ENCODE measurements at regions not wholly inside any gene's neighbourhood (a gene's known extent, or its start where the extent isn't known, plus 50 kb on each side); places are given as distances from the start of the nearest gene placed in this dataset.
A peak's percentile ranks its signal among the peaks of the same experiment; 100 is the strongest.

GRCh38 chrX:68928401-68928800 is 99.6 kb downstream of the EFNB1 start:
- no peak for DNase-seq

GRCh38 chrX:68927178-68927577 is 98.4 kb downstream of the EFNB1 start:
- DNase-seq = no peak

- no peak for DNase-seq
Observed at GRCh38 chrX:68923147-68923546, 94.3 kb downstream of the EFNB1 start.

- peak in 1 of 3 donors; percentile 45 for DNase-seq
Observed at GRCh38 chrX:68922013-68922412, 93.2 kb downstream of the EFNB1 start.

GRCh38 chrX:68920561-68920960 is 91.7 kb downstream of the EFNB1 start:
- DNase-seq = peak; percentile 55 to 90 (median 81)

- no peak for DNase-seq
Observed at GRCh38 chrX:68919707-68920106, 90.9 kb downstream of the EFNB1 start.

- DNase-seq = no peak
Observed at GRCh38 chrX:68918202-68918601, 89.4 kb downstream of the EFNB1 start.

GRCh38 chrX:68917799-68918198 is 89.0 kb downstream of the EFNB1 start:
- DNase-seq = no peak

GRCh38 chrX:68916891-68917290 is 88.1 kb downstream of the EFNB1 start:
- DNase-seq = no peak

- no peak for DNase-seq
Observed at GRCh38 chrX:68915778-68916177, 87.0 kb downstream of the EFNB1 start.

GRCh38 chrX:68914479-68914946 is 85.7 kb downstream of the EFNB1 start:
- DNase-seq = no peak

- no peak for DNase-seq
Observed at GRCh38 chrX:68913249-68913547, 84.4 kb downstream of the EFNB1 start.

GRCh38 chrX:68912113-68912512 is 83.3 kb downstream of the EFNB1 start:
- no peak for DNase-seq

GRCh38 chrX:68910731-68911428 is 82.1 kb downstream of the EFNB1 start:
- no peak for DNase-seq

- DNase-seq = no peak
Observed at GRCh38 chrX:68909945-68910344, 81.1 kb downstream of the EFNB1 start.

- DNase-seq = no peak
Observed at GRCh38 chrX:68908071-68908470, 79.2 kb downstream of the EFNB1 start.

- no peak for DNase-seq
Observed at GRCh38 chrX:68902706-68903504, 74.1 kb downstream of the EFNB1 start.

GRCh38 chrX:68901519-68901918 is 72.7 kb downstream of the EFNB1 start:
- DNase-seq = peak in 1 of 3 donors; percentile 24

GRCh38 chrX:68898598-68898997 is 69.8 kb downstream of the EFNB1 start:
- no peak for DNase-seq

GRCh38 chrX:68897118-68897945 is 68.5 kb downstream of the EFNB1 start:
- DNase-seq = peak in 1 of 3 donors; percentile 59

GRCh38 chrX:68896581-68896980 is 67.8 kb downstream of the EFNB1 start:
- no peak for DNase-seq

GRCh38 chrX:68895778-68896177 is 67.0 kb downstream of the EFNB1 start:
- DNase-seq = no peak
